ENCODE measurements at regions not wholly inside any gene's neighbourhood (a gene's known extent, or its start where the extent isn't known, plus 50 kb on each side); places are given as distances from the start of the nearest gene placed in this dataset.
"Not testable (repeated sequence)": the region's sequence is repeated elsewhere in the genome, so short reads cannot be mapped to it uniquely, and the experiment has no call there.

GRCh38 chr10:56469482-56469881 is 108.4 kb upstream of the ZWINT start:
- no peak overlapping the region for H3K27ac ChIP-seq
- no peak for TF ChIP-seq ZFX (IDR thresholded peaks at IDR 0.05)
- TF ChIP-seq, protein P1, sequence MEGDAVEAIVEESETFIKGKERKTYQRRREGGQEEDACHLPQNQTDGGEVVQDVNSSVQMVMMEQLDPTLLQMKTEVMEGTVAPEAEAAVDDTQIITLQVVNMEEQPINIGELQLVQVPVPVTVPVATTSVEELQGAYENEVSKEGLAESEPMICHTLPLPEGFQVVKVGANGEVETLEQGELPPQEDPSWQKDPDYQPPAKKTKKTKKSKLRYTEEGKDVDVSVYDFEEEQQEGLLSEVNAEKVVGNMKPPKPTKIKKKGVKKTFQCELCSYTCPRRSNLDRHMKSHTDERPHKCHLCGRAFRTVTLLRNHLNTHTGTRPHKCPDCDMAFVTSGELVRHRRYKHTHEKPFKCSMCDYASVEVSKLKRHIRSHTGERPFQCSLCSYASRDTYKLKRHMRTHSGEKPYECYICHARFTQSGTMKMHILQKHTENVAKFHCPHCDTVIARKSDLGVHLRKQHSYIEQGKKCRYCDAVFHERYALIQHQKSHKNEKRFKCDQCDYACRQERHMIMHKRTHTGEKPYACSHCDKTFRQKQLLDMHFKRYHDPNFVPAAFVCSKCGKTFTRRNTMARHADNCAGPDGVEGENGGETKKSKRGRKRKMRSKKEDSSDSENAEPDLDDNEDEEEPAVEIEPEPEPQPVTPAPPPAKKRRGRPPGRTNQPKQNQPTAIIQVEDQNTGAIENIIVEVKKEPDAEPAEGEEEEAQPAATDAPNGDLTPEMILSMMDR (conservative IDR thresholded peaks at IDR 0.05): no peak

DNA sequence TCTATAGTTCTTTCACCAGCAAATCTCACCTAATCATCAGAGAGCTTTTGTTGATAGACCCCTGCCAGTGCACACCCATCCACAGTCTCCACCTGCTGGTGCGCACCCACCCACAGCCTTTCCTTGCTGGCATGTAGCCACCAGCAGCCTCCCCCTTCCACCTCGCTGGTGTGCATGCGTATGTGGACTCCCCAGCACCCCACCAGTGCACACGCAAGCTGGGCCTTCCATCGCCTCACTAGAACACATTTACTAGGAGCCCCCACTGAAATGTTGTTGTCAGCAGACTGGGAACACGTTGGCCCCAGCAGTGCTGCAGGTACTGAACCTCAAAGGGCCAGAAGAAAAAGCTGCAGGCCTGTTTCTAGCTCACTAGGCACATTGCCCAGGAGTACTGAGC is 104.9 kb upstream of the ZWINT start:
- TF ChIP-seq, protein P1 (conservative IDR thresholded peaks at IDR 0.05): no peak
- TF ChIP-seq ZFX (IDR thresholded peaks at IDR 0.05): no peak
- no peak overlapping the region for H3K27ac ChIP-seq

GRCh38 chr10:56449770-56450169 is 88.7 kb upstream of the ZWINT start:
- no peak for TF ChIP-seq ZFX (IDR thresholded peaks at IDR 0.05)
- TF ChIP-seq, protein P1 (conservative IDR thresholded peaks at IDR 0.05): peak; percentile 51
- no peak overlapping the region for H3K27ac ChIP-seq

- not testable (repeated sequence) for H3K27ac ChIP-seq
Measured at GRCh38 chr10:56447613-56448012, 86.6 kb upstream of the ZWINT start.

DNA sequence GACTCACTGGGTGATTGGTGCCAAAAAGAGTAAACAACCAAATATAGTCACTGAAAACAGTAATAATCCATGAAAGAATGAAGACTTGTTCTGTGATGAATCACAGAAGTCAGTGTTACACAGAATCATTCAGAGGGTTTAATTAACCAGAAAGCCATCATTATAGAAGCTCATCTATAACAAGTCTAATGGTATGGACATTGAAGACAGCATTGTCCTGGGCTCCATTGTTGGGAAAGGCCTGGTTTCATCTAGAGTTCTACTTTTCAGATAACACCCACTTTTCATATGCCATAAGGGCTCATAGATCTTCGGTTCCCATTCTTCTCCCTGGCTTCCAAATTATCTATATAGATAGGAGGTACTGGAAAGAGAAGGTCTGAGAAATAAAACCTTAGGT is 80.3 kb upstream of the ZWINT start:
- H3K27ac ChIP-seq: not testable (repeated sequence)
